SH-SY5Y (cell line): ENCODE measurements at regions not wholly inside any gene's neighbourhood (a gene's known extent, or its start where the extent isn't known, plus 50 kb on each side); places are given as distances from the start of the nearest gene placed in this dataset.

Experiments used
- GATA2 ChIP-seq: IDR thresholded peaks from 2 replicates; pipeline ENCODE4 v1.6.1; 2011; ENCODE audit warnings: mild to moderate bottlenecking, low read depth, low read length
- GATA3 ChIP-seq: IDR thresholded peaks from 2 replicates; pipeline ENCODE4 v1.6.1; 2011; ENCODE audit warnings: low read depth, mild to moderate bottlenecking, low read length, moderate library complexity

GRCh38 chr7:65250216-65250615 is 123.4 kb upstream of the ZNF92 start:
- TF ChIP-seq GATA2 (no peak), GATA3 (no peak)
